ENCODE measurements at regions not wholly inside any gene's neighbourhood (a gene's known extent, or its start where the extent isn't known, plus 50 kb on each side); places are given as distances from the start of the nearest gene placed in this dataset.

GRCh38 chr3:24837601-24838000, 343.0 kb upstream of the THRB start:
- no peaks in the 10 kb centered on the region for H4K20me1 ChIP-seq (ENCODE audit: insufficient read depth, low read length)
- no peaks in the 10 kb centered on the region for H3K9me3 ChIP-seq (ENCODE audit: control insufficient read depth, insufficient read depth, low read length)
- H4K91ac ChIP-seq (ENCODE audit: insufficient read depth, low read depth, low read length), result no peak overlapping the region
- no peaks in the 10 kb centered on the region for H3K79me1 ChIP-seq (ENCODE audit: low read depth in 1 of 2, low read length in 2 of 2)
- no TSS peak for BruUV-seq (replicated peaks)
- H2BK120ac ChIP-seq (ENCODE audit: low read depth, low read length), result no peak overlapping the region
- no peak overlapping the region for H3K27ac ChIP-seq (ENCODE audit: insufficient read depth, low read length)
- no peak overlapping the region for H3K4me3 ChIP-seq (ENCODE audit: insufficient read depth, low read depth, low read length)
- in situ Hi-C loops (cut with MboI; ENCODE audit: low sequenced_read_pairs), result no loop called here
- no peak overlapping the region for H2AFZ ChIP-seq (replicated peaks; ENCODE audit: low read length, poor library complexity)
- no peak overlapping the region for H2BK20ac ChIP-seq (ENCODE audit: low read depth, low read length)
- DNase-seq (no peak), ATAC-seq (ENCODE audit: low read depth) (no peak)
- intact Hi-C loops (cut with micrococcal nuclease), result no loop called here
- no peak overlapping the region for H3K23ac ChIP-seq (ENCODE audit: low read depth, low read length)
- no peak overlapping the region for H3K18ac ChIP-seq (ENCODE audit: low read depth, low read length)
- ChIA-PET CTCF (no interaction called here), POLR2A (ENCODE audit: unreplicated experiment) (no interaction called here)
- no peaks in the 10 kb centered on the region for H3K9me1 ChIP-seq (ENCODE audit: insufficient read depth, low read length)
- H3K27me3 ChIP-seq (ENCODE audit: control insufficient read depth, insufficient read depth, low read length), result no peaks in the 10 kb centered on the region
- no peak for TF ChIP-seq MXI1 (IDR thresholded peaks at IDR 0.05; ENCODE audit: borderline replicate concordance, low read depth, low read length)
- no peak for TF ChIP-seq MAZ (IDR thresholded peaks at IDR 0.05; ENCODE audit: borderline replicate concordance, low read depth, low read length)
- TF ChIP-seq MAFK (IDR thresholded peaks at IDR 0.05; ENCODE audit: low read depth, low read length), result no peak
- no peak for TF ChIP-seq BHLHE40 (IDR thresholded peaks at IDR 0.05; ENCODE audit: low read depth, low read length)
- no peak for TF ChIP-seq SMC3 (IDR thresholded peaks at IDR 0.05; ENCODE audit: low read depth, low read length)
- TF ChIP-seq CEBPB (IDR thresholded peaks at IDR 0.05; ENCODE audit: low read depth, low read length), result no peak
- no peak for TF ChIP-seq RCOR1 (IDR thresholded peaks at IDR 0.05; ENCODE audit: insufficient replicate concordance, low read length)
- no peak for TF ChIP-seq POLR2A (IDR thresholded peaks at IDR 0.05; ENCODE audit: low read depth, low read length)
- no peak for TF ChIP-seq FOS (IDR thresholded peaks at IDR 0.05; ENCODE audit: low read depth, low read length)
- no peak for TF ChIP-seq NFE2L2 (IDR thresholded peaks at IDR 0.05; ENCODE audit: low read depth, low read length)
- no peak for TF ChIP-seq RAD21 (IDR thresholded peaks at IDR 0.05; ENCODE audit: low read length)
- no peak for TF ChIP-seq ELK1 (IDR thresholded peaks at IDR 0.05; ENCODE audit: borderline replicate concordance, low read depth, low read length)
- no peak for TF ChIP-seq RFX5 (IDR thresholded peaks at IDR 0.05; ENCODE audit: low read depth, low read length)
- WGBS, 2 experiments (ENCODE audit: extremely low coverage in 2 of 2, insufficient read length in 1 of 2), result no CpG with 5 or more reads among the region's 3 CpGs
- H3K4ac ChIP-seq (ENCODE audit: low read depth, low read length), result no peak overlapping the region
- no peaks in the 10 kb centered on the region for H3K36me3 ChIP-seq (ENCODE audit: control insufficient read depth, insufficient read depth, low read length)
- H4K5ac ChIP-seq (ENCODE audit: low read depth, low read length), result no peak overlapping the region
- H4K8ac ChIP-seq (ENCODE audit: low read depth in 2 of 2, low read length in 2 of 2), result no peak overlapping the region
- H3K14ac ChIP-seq (replicated peaks; ENCODE audit: low read depth, low read length), result no peak overlapping the region
- dilution Hi-C loops (cut with HindIII; ENCODE audit: low sequenced_read_pairs, unreplicated experiment), result no loop called here
- no peaks in the 10 kb centered on the region for H3K4me1 ChIP-seq (ENCODE audit: control insufficient read depth, insufficient read depth, low read length)
- H2AK5ac ChIP-seq (ENCODE audit: low read depth, low read length), result no peak overlapping the region
- H2BK15ac ChIP-seq (ENCODE audit: low read depth, low read length), result no peak overlapping the region
- H3K9ac ChIP-seq (ENCODE audit: low read depth, low read length), result no peak overlapping the region
- H3K4me2 ChIP-seq (ENCODE audit: low read depth, low read length), result no peak overlapping the region
- no peak overlapping the region for H3K56ac ChIP-seq (ENCODE audit: extremely low read depth, insufficient read depth, low read length)
- H2AK9ac ChIP-seq (replicated peaks; ENCODE audit: low read depth, low read length, poor library complexity), result no peak overlapping the region
- H2BK5ac ChIP-seq (ENCODE audit: low read depth, low read length, poor library complexity, severe bottlenecking), result no peak overlapping the region
